ENCODE measurements at regions not wholly inside any gene's neighbourhood (a gene's known extent, or its start where the extent isn't known, plus 50 kb on each side); places are given as distances from the start of the nearest gene placed in this dataset.
"Not testable (repeated sequence)": the region's sequence is repeated elsewhere in the genome, so short reads cannot be mapped to it uniquely, and the experiment has no call there.

GRCh38 chr11:103805688-103806009 is 230.8 kb upstream of the DDI1 start:
- DNase-seq (ENCODE audit: low spot score) = no peak

- DNase-seq (ENCODE audit: low spot score) = no peak
These were observed 230.1 kb upstream of the DDI1 start for GRCh38 chr11:103806130-103806895.

- no peak for DNase-seq (ENCODE audit: low spot score)
These were observed 228.6 kb upstream of the DDI1 start for GRCh38 chr11:103807806-103808205.

DNA sequence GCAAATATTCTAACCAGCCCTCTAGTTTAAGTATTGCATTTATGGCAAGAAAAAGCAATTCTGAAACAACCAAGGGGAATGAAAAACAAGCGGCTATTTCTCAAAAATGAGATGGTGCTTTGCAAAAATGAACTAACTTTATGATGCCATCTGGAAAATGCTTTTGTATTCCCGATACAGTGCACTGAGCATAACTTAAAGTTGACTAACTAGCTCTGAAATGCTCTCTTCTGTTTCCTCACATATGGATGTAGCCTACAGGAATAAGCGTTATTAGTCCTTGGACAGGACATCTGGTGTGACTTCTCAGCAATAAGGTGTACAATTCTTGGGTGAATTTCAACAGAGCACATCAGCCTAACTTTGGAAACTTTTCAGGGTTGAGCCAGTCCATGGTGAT is 228.2 kb upstream of the DDI1 start:
- no peak for DNase-seq (ENCODE audit: low spot score)

GRCh38 chr11:103811870-103812455 is 224.5 kb upstream of the DDI1 start:
- DNase-seq (ENCODE audit: low spot score) = no peak

DNA sequence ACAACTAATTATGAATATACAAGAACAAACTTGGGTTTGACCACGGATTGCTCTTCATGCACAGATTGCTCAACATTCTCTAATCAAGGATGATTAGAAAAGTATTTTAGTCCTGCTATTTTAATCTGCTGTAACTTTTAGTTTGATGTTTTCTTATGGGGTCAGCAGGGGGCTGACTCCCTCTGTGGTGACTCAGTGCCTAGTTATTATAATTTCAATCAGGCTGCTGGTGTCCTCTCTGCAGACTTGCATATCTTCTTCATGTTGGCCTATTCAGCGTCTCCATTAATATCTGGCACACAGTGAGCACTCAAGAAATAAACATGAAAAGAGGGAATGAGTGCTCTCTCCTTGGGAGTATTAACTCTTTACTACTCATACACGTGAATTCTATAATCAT is 223.8 kb upstream of the DDI1 start:
- DNase-seq (ENCODE audit: low spot score) = no peak

DNA sequence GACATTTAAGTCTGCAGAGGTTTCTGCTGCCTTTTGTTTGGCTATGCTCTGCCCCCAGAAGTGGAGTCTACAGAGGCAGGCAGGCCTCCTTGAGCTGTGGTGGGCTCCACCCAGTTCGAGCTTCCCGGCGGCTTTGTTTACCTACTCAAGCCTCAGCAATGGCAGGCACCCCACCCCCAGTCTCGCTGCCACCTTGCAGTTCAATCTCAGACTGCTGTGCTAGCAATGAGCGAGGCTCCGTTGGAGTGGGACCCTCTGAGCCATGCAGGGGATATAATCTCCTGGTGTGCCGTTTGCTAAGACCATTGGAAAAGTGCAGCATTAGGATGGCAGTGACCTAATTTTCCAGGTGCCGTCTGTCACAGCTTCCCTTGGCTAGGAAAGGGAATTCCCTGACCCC is 216.1 kb upstream of the DDI1 start:
- not testable (repeated sequence) for DNase-seq (ENCODE audit: low spot score)

DNA sequence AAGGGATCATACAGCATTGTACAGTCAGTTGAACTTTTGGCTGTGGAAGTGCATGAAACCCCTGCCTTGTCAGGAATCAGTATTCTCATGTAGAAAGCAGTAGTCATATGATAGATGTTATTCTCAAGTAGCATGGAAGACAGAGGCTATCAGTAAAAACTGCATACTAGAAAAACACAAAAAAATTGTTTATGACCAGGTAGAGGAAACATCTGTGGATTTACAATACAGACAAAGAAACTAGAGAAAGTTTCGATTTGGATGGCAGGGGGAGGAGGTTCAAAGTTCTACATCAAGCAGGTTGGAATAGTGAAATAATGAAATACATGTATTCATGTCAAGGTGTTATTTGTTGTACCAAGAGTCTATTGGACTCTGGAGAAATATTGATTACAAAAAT is 212.3 kb upstream of the DDI1 start:
- DNase-seq (ENCODE audit: low spot score) = no peak

GRCh38 chr11:103825469-103825868 is 211.0 kb upstream of the DDI1 start:
- DNase-seq (ENCODE audit: low spot score) = no peak

DNA sequence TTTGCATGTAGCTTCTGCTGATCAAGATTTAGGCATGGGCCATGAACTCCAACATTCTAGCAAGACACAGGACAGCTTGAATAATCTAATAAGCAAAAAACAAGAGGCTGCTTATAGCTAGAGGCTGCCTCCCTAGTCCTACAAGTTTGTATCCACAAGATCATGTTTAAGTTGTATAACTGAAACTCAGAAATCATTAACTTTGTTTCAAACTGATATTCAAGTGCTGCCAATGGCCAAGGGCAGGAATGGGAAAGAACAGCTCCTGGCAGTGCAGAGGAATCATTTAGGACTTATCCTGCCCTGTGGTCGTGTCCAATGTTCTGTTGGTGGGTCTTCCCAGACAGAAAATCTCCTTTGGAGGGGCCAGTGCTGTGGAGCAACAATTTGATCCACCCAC is 209.6 kb upstream of the DDI1 start:
- no peak for DNase-seq (ENCODE audit: low spot score)

DNA sequence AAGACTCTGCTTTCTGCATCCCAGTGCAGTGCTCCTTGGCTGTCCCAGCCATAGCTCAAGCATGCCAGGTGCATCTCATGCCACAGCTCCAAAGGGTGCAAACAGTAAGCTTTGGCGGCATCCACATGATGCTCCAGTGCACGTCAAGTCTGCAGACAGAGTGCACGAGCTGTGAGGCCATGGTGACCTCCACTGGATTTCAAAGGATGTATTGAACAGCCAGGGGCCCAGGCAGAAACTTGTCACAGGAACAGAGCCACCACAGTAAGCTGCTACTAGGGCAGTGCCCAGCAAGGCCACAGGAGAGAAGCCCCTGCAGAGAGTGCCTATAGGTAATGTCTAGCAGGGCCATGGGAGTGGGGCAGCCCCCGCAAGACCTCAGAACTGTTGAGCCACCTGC is 206.8 kb upstream of the DDI1 start:
- DNase-seq (ENCODE audit: low spot score) = no peak

GRCh38 chr11:103830205-103830604 is 206.2 kb upstream of the DDI1 start:
- no peak for DNase-seq (ENCODE audit: low spot score)

DNA sequence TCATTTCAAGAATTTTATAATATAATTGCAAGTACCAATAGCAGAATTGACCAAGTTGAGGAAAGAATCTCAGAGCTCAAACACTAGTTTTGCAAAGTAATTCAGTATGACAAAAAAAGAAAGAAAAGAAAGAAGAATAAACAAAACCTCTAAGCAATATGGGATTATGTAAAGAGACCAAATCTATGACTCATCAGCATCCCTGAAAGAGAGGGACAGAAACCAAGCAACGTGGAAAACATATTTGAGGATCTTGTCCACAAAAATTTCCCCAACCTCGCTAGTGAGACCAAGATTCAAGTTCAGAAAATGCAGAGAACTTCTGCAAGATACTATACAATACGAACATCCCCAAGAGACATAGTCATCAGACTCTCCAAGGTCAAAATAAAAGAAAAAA is 203.7 kb upstream of the DDI1 start:
- no peak for DNase-seq (ENCODE audit: low spot score)

DNA sequence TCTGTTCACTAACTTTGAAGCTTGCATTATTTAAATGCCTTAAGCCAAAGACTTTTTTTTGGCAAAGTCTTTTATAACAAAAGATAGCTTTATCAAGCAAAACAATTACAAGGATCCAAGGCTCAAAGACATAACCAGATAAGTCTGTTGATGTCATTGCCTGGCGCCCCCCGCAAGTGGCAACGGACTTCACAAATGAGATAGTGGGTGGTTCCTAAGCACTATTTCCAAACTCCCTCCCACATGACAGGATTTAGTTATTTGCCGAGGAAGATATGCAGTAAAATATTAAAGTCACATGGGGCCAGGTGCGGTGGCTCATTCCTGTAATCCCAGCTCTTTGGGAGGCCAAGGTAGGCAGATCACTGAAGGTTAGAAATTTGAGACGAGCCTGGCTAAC is 194.2 kb upstream of the DDI1 start:
- no peak for DNase-seq (ENCODE audit: low spot score)

- DNase-seq (ENCODE audit: low spot score) = no peak
These were observed 193.6 kb upstream of the DDI1 start for GRCh38 chr11:103842795-103843194.

- DNase-seq (ENCODE audit: low spot score) = no peak
These were observed 191.9 kb upstream of the DDI1 start for GRCh38 chr11:103844327-103845215.

DNA sequence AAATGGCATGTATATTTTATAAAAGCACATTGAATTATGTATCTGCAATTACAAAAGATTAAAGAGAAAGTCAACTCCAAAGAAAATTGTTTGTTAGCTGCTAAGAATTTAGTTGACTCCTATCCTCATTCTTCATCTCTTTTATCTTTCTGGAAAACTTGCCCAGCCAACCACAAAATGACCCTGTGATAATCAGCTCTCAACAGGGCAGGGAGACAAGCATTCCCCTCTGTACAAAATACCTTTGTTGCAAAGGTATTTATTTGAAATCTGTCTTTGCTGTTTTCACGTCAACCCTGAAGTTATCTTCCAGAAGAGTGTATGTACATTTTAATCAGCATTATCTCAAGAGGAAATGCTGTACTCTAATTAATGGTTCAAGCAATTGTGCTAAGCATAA is 191.1 kb upstream of the DDI1 start:
- no peak for DNase-seq (ENCODE audit: low spot score)

GRCh38 chr11:103848686-103849085 is 187.8 kb upstream of the DDI1 start:
- no peak for DNase-seq (ENCODE audit: low spot score)

GRCh38 chr11:103849366-103849765 is 187.1 kb upstream of the DDI1 start:
- no peak for DNase-seq (ENCODE audit: low spot score)

DNA sequence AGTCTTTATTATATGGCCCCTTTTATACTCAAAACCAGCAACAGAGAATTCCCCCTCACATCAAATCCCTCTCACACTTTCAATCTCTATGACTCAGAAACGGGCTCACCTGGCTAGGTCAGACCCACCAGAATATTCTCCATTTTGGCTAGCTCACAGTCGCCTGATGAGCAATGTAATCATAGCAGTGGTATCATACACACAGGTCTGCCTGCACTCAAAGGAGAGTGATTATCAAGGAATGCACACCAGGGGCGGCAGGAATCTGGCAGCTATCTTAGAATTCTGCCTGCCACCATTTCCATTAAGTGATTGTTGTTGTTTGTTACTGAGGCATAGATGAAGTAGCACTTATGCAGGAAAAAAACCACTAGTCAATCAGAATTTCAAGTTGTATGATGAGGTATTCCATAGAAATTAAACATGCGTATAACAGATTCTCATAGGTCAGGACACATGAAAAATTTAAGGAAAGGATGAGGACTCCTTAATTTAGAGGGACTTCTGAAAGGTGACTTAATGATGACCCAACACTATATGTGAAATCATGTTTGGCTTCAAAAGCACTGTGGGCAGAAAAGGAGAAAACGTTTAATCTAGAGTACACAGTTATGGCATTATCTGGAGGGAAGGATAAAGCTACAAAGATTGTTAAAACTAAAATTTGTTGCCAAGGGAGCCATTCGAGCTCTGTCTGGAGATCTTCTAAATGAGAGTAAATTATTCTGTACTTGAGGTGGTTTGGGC is 185.8 kb upstream of the DDI1 start:
- no peak for DNase-seq (ENCODE audit: low spot score)

DNA sequence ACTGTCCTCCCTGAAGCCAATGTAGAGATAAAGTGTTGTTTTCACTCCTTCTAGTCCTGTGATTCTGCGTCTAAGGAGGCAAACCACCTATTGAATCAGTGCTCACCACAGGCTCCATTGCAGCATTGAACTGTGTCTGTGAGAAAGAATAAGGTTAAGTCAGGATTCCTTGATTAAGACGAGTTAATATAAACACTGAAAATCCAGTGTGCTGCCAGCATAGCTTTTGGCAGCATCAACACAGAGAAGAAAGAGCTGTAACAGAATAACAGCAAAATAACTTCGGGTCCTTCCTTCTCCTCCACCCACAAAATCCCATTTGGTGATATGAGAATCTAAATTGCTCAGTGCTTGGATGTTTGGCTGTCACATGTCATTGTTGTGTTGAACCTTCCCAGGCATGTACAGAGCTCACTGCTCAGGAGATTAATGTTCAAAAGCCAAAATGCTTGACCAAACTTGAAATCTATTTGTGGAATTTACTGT is 185.2 kb upstream of the DDI1 start:
- DNase-seq (ENCODE audit: low spot score) = no peak
